Endothelial cell of umbilical vein (primary cell): ENCODE measurements at regions not wholly inside any gene's neighbourhood (a gene's known extent, or its start where the extent isn't known, plus 50 kb on each side); places are given as distances from the start of the nearest gene placed in this dataset.

Experiments
- BruUV-seq: library from RNA; stranded (reverse); fragments of 400-500 nt; replicated peaks from 2 replicates; lab custom pipeline; 2021; lab: Mats Ljungman, UMichigan
- CTCF ChIA-PET: fragments of 300-600, 350-600 bp; sonication (Branson Sonifier 250); formaldehyde crosslinking; loops from one replicate; lab custom pipeline; 2021; ENCODE audit warnings: antibody characterized with exemption, inconsistent platforms; lab: Charles Lee
- POLR2A ChIA-PET: fragments of 300-600, 350-600 bp; sonication (Branson Sonifier 250); formaldehyde crosslinking; loops from one replicate; lab custom pipeline; 2021; ENCODE audit warnings: antibody characterized with exemption, inconsistent platforms; lab: Charles Lee
- DNase-seq: peaks from one replicate; pipeline ENCODE4 v3.0.0-alpha.2; 2011; ENCODE audit warnings: low read depth, low spot score
- FAIRE-seq: peaks from 2 replicates; lab custom pipeline; 2011; peaks lifted over from hg19 to GRCh38; lab: Jason Lieb, UNC
- H2AFZ ChIP-seq: 2 replicates; pipeline ENCODE4 v1.6.0; 2012; ENCODE audit warnings: low read depth, low read length, control low read depth, inconsistent platforms
- H3K27ac ChIP-seq: 2 replicates; pipeline ENCODE4 v1.5.1; 2011; ENCODE audit warnings: low read depth, mild to moderate bottlenecking, control low read depth, low read length, moderate library complexity; ENCODE audit not compliant: insufficient read depth
- H3K27me3 ChIP-seq, 2 experiments: 2 replicates each; pipeline versions ENCODE4 v1.6.0 to v1.6.1; 2011; ENCODE audit warnings: low read length in 2 of 2, mixed read lengths in 1 of 2; ENCODE audit not compliant: control insufficient read depth in 2 of 2, insufficient read depth in 2 of 2
- H3K36me3 ChIP-seq, 2 experiments: 2 replicates in 1 of 2; 3 replicates in 1 of 2; pipeline ENCODE4 v1.5.1; 2011; ENCODE audit warnings: low read length in 2 of 2, mild to moderate bottlenecking in 1 of 2, moderate library complexity in 1 of 2; ENCODE audit not compliant: control insufficient read depth in 2 of 2, insufficient read depth in 2 of 2; ENCODE audit errors: extremely low read depth in 1 of 2
- H3K4me1 ChIP-seq: 3 replicates; pipeline ENCODE4 v1.5.1; 2011; ENCODE audit warnings: mild to moderate bottlenecking, low read length; ENCODE audit not compliant: control insufficient read depth, insufficient read depth; ENCODE audit errors: extremely low read depth
- H3K4me2 ChIP-seq: 2 replicates; pipeline ENCODE4 v1.6.1; 2011; ENCODE audit warnings: low read length, control low read depth, mixed read lengths; ENCODE audit not compliant: insufficient read depth
- H3K4me3 ChIP-seq, 3 experiments: fragments of 200-600 bp in 1 of 3; sonication (generic), shearing (Covaris generic) in 1 of 3; replicated peaks in 1 of 3; 2 replicates each; pipeline ENCODE4 v1.5.1; 2011 to 2016; ENCODE audit warnings: control low read depth in 3 of 3, low read length in 3 of 3, mild to moderate bottlenecking in 2 of 3, inconsistent platforms in 1 of 3, low read depth in 1 of 3, moderate library complexity in 1 of 3; ENCODE audit not compliant: insufficient read depth in 1 of 3
- H3K79me2 ChIP-seq: 2 replicates; pipeline ENCODE4 v1.6.0; 2012; ENCODE audit warnings: low read length, inconsistent platforms; ENCODE audit not compliant: control insufficient read depth, insufficient read depth
- H3K9ac ChIP-seq: replicated peaks from 2 replicates; pipeline ENCODE3; 2011; ENCODE audit warnings: low read length, control low read depth; ENCODE audit not compliant: insufficient read depth; ENCODE audit errors: extremely low read depth
- H3K9me1 ChIP-seq: replicated peaks from 3 replicates; pipeline ENCODE4 v1.6.0; 2011; ENCODE audit warnings: mild to moderate bottlenecking, low read length; ENCODE audit not compliant: control insufficient read depth, insufficient read depth; ENCODE audit errors: extremely low read depth
- H3K9me3 ChIP-seq: replicated peaks from 2 replicates; pipeline ENCODE4 v1.5.1; 2012; ENCODE audit warnings: low read length, inconsistent platforms; ENCODE audit not compliant: control insufficient read depth, insufficient read depth
- H4K20me1 ChIP-seq: replicated peaks from 2 replicates; pipeline ENCODE3; 2011; ENCODE audit warnings: mild to moderate bottlenecking, low read length; ENCODE audit not compliant: control insufficient read depth, insufficient read depth; ENCODE audit errors: extremely low read depth
- EZH2 ChIP-seq: IDR thresholded peaks from 2 replicates; pipeline ENCODE4 v1.6.1; 2012; ENCODE audit warnings: borderline replicate concordance, low read depth, mild to moderate bottlenecking, moderate library complexity, low read length, inconsistent platforms; ENCODE audit not compliant: severe bottlenecking
- FOS ChIP-seq: IDR thresholded peaks from 2 replicates; pipeline ENCODE4 v1.6.1; 2011; ENCODE audit warnings: mild to moderate bottlenecking, low read length, moderate library complexity, borderline replicate concordance; ENCODE audit not compliant: insufficient read depth
- GATA2 ChIP-seq: IDR thresholded peaks from 2 replicates; pipeline ENCODE4 v1.7.0; 2011; ENCODE audit warnings: low read depth, mild to moderate bottlenecking, moderate library complexity, mixed read lengths, low read length; ENCODE audit not compliant: insufficient read length, insufficient read depth
- JUN ChIP-seq: IDR thresholded peaks from 2 replicates; pipeline ENCODE4 v1.6.1; 2011; ENCODE audit warnings: borderline replicate concordance, low read depth; ENCODE audit not compliant: insufficient read length, insufficient read depth
- MYC ChIP-seq: IDR thresholded peaks from one replicate; pipeline ENCODE4 v1.6.1; 2011; ENCODE audit warnings: mild to moderate bottlenecking, low read depth, low read length
- POLR2A ChIP-seq: IDR thresholded peaks from 2 replicates; pipeline ENCODE4 v1.6.1; 2012; ENCODE audit warnings: low read depth, mild to moderate bottlenecking, control low read depth, low read length
- POLR2AphosphoS5 ChIP-seq: IDR thresholded peaks from 2 replicates; pipeline ENCODE4 v1.6.1; 2012; ENCODE audit warnings: low read depth, mild to moderate bottlenecking, control low read depth, low read length, moderate library complexity; ENCODE audit not compliant: insufficient read depth
- dilution Hi-C: fragments of 300-500 bp; cut with MboI; formaldehyde crosslinking; loops from one replicate; pipeline ENCODE4 v1.15.0; 2019; ENCODE audit warnings: low sequenced_read_pairs; ENCODE audit not compliant: extremely low pct_ligation_motif_present
- intact Hi-C: fragments of 100-400 bp; cut with micrococcal nuclease; formaldehyde crosslinking; loops from one replicate; pipeline ENCODE4 v1.10.0; 2022
- TF ChIP-seq, protein P1 (sequence below), 2 donors: IDR thresholded peaks; 1 replicate in 1 of 2; 2 replicates in 1 of 2; pipeline ENCODE4 v1.5.1; 2011; ENCODE audit warnings: low read length in 2 of 2, mild to moderate bottlenecking in 2 of 2, moderate library complexity in 2 of 2, control low read depth in 1 of 2, inconsistent platforms in 1 of 2, low read depth in 1 of 2; ENCODE audit not compliant: insufficient read depth in 1 of 2; ENCODE audit errors: extremely low read depth in 1 of 2
- TF ChIP-seq, protein P2 (sequence below): IDR thresholded peaks from 2 replicates; pipeline ENCODE4 v1.6.1; 2011; ENCODE audit not compliant: insufficient read depth, insufficient read length

- H3K4me2 ChIP-seq: no peak overlapping the region
- H4K20me1 ChIP-seq: no peaks in the 10 kb centered on the region
- no TSS peak for BruUV-seq
- no peaks in the 10 kb centered on the region for H3K36me3 ChIP-seq
- no peak overlapping the region for H2AFZ ChIP-seq
- H3K4me1 ChIP-seq: no peaks in the 10 kb centered on the region
- no peaks in the 10 kb centered on the region for H3K27me3 ChIP-seq
- intact Hi-C loops (loop anchor here (10.0 kb wide), 1 partner anchor 899 kb away; no protein-coding TSS in a partner anchor), dilution Hi-C loops (no loop called here)
- CTCF ChIA-PET: no interaction called here
- no peak overlapping the region for H3K9ac ChIP-seq
- FAIRE-seq (no peak), DNase-seq (no peak)
- TF ChIP-seq JUN (no peak), GATA2 (no peak)
- TF ChIP-seq, protein P1, sequence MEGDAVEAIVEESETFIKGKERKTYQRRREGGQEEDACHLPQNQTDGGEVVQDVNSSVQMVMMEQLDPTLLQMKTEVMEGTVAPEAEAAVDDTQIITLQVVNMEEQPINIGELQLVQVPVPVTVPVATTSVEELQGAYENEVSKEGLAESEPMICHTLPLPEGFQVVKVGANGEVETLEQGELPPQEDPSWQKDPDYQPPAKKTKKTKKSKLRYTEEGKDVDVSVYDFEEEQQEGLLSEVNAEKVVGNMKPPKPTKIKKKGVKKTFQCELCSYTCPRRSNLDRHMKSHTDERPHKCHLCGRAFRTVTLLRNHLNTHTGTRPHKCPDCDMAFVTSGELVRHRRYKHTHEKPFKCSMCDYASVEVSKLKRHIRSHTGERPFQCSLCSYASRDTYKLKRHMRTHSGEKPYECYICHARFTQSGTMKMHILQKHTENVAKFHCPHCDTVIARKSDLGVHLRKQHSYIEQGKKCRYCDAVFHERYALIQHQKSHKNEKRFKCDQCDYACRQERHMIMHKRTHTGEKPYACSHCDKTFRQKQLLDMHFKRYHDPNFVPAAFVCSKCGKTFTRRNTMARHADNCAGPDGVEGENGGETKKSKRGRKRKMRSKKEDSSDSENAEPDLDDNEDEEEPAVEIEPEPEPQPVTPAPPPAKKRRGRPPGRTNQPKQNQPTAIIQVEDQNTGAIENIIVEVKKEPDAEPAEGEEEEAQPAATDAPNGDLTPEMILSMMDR (IDR thresholded peaks at IDR 0.05; ENCODE audit: extremely low read depth in 1 of 2, insufficient read depth in 1 of 2, low read depth in 1 of 2, low read length in 2 of 2): no peak
- no peaks in the 10 kb centered on the region for H3K79me2 ChIP-seq
- no peaks in the 10 kb centered on the region for H3K9me3 ChIP-seq
- H3K4me3 ChIP-seq: no peak overlapping the region
- H3K27ac ChIP-seq: no peak overlapping the region
- POLR2A ChIA-PET: no interaction called here
- no peaks in the 10 kb centered on the region for H3K9me1 ChIP-seq
Observed at GRCh38 chr11:115673720-115674119, 169.5 kb upstream of the CADM1 start.

GRCh38 chr11:115672999-115673411 is 168.8 kb upstream of the CADM1 start:
- H3K4me1 ChIP-seq: no peaks in the 10 kb centered on the region
- H3K9me1 ChIP-seq: no peaks in the 10 kb centered on the region
- BruUV-seq: no TSS peak
- no peak for TF ChIP-seq JUN
- TF ChIP-seq POLR2A: no peak
- TF ChIP-seq, protein P2, sequence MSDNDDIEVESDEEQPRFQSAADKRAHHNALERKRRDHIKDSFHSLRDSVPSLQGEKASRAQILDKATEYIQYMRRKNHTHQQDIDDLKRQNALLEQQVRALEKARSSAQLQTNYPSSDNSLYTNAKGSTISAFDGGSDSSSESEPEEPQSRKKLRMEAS: no peak
- no peak for TF ChIP-seq MYC
- TF ChIP-seq POLR2AphosphoS5: no peak
- TF ChIP-seq, protein P1 (IDR thresholded peaks at IDR 0.05; ENCODE audit: extremely low read depth in 1 of 2, insufficient read depth in 1 of 2, low read depth in 1 of 2, low read length in 2 of 2): no peak
- no peak for TF ChIP-seq FOS
- TF ChIP-seq GATA2: no peak
- no peak for TF ChIP-seq EZH2
- FAIRE-seq (no peak), DNase-seq (no peak)
- no peak overlapping the region for H3K4me2 ChIP-seq
- intact Hi-C loops (loop anchor here (10.0 kb wide), 1 partner anchor 898 kb away; no protein-coding TSS in a partner anchor), dilution Hi-C loops (no loop called here)
- no peaks in the 10 kb centered on the region for H3K27me3 ChIP-seq
- POLR2A ChIA-PET: no interaction called here
- H2AFZ ChIP-seq: no peak overlapping the region
- H3K9ac ChIP-seq: no peak overlapping the region
- H3K79me2 ChIP-seq: no peaks in the 10 kb centered on the region
- H4K20me1 ChIP-seq: no peaks in the 10 kb centered on the region
- CTCF ChIA-PET: no interaction called here
- H3K4me3 ChIP-seq: no peak overlapping the region
- no peaks in the 10 kb centered on the region for H3K9me3 ChIP-seq
- no peaks in the 10 kb centered on the region for H3K36me3 ChIP-seq
- no peak overlapping the region for H3K27ac ChIP-seq
